ENCODE measurements at regions not wholly inside any gene's neighbourhood (a gene's known extent, or its start where the extent isn't known, plus 50 kb on each side); places are given as distances from the start of the nearest gene placed in this dataset.

- DNase-seq = no peak
- no peak for TF ChIP-seq CTCF (IDR thresholded peaks at IDR 0.05)
- no peaks in the 10 kb centered on the region for H3K36me3 Mint-ChIP-seq (ENCODE audit: low read depth)
- H3K27me3 Mint-ChIP-seq (ENCODE audit: low read depth, poor library complexity) = peaks cover 11% of the 10 kb centered on the region
- no peak overlapping the region for H3K27ac Mint-ChIP-seq
- H3K4me3 Mint-ChIP-seq = no peak overlapping the region
- peaks cover 30% of the 10 kb centered on the region for H3K4me1 Mint-ChIP-seq
- H3K9me3 Mint-ChIP-seq = no peaks in the 10 kb centered on the region
Measured at GRCh38 chr7:42693722-42694121, 218.1 kb downstream of the C7orf25 start.

GRCh38 chr7:42692621-42693020 is 219.2 kb downstream of the C7orf25 start:
- DNase-seq = no peak
- Mint-ChIP-seq H3K27ac (no peak overlapping the region), H3K9me3 (no peaks in the 10 kb centered on the region), H3K4me1 (peaks cover 30% of the 10 kb centered on the region), H3K4me3 (no peak overlapping the region), H3K36me3 (ENCODE audit: low read depth) (no peaks in the 10 kb centered on the region), H3K27me3 (ENCODE audit: low read depth, poor library complexity) (peaks cover 11% of the 10 kb centered on the region)
- TF ChIP-seq CTCF (IDR thresholded peaks at IDR 0.05) = no peak

GRCh38 chr7:42690794-42691639 is 220.9 kb downstream of the C7orf25 start:
- Mint-ChIP-seq H3K4me3 (no peak overlapping the region), H3K27me3 (ENCODE audit: low read depth, poor library complexity) (peaks cover 9% of the 10 kb centered on the region), H3K4me1 (peaks cover 44% of the 10 kb centered on the region), H3K27ac (no peak overlapping the region), H3K36me3 (ENCODE audit: low read depth) (no peaks in the 10 kb centered on the region), H3K9me3 (no peaks in the 10 kb centered on the region)
- peak; percentile 33 for DNase-seq
- peak; percentile 71 for TF ChIP-seq CTCF (IDR thresholded peaks at IDR 0.05)

GRCh38 chr7:42689626-42690025 is 222.2 kb downstream of the C7orf25 start:
- H3K27ac Mint-ChIP-seq = no peak overlapping the region
- no peak for DNase-seq
- no peaks in the 10 kb centered on the region for H3K36me3 Mint-ChIP-seq (ENCODE audit: low read depth)
- no peak for TF ChIP-seq CTCF (IDR thresholded peaks at IDR 0.05)
- peaks cover 9% of the 10 kb centered on the region for H3K27me3 Mint-ChIP-seq (ENCODE audit: low read depth, poor library complexity)
- no peaks in the 10 kb centered on the region for H3K9me3 Mint-ChIP-seq
- peaks cover 58% of the 10 kb centered on the region for H3K4me1 Mint-ChIP-seq
- H3K4me3 Mint-ChIP-seq = no peak overlapping the region

- peaks cover 8% of the 10 kb centered on the region for H3K27me3 Mint-ChIP-seq (ENCODE audit: low read depth, poor library complexity)
- no peak for TF ChIP-seq CTCF (IDR thresholded peaks at IDR 0.05)
- peaks cover 61% of the 10 kb centered on the region for H3K4me1 Mint-ChIP-seq
- no peak for DNase-seq
- no peak overlapping the region for H3K4me3 Mint-ChIP-seq
- H3K36me3 Mint-ChIP-seq (ENCODE audit: low read depth) = no peaks in the 10 kb centered on the region
- no peak overlapping the region for H3K27ac Mint-ChIP-seq
- H3K9me3 Mint-ChIP-seq = peaks cover 6% of the 10 kb centered on the region
Measured at GRCh38 chr7:42688056-42688371, 223.9 kb downstream of the C7orf25 start.

Data from nephron progenitor cell (in vitro differentiated cells).